ENCODE measurements at regions not wholly inside any gene's neighbourhood (a gene's known extent, or its start where the extent isn't known, plus 50 kb on each side); places are given as distances from the start of the nearest gene placed in this dataset.

DNA sequence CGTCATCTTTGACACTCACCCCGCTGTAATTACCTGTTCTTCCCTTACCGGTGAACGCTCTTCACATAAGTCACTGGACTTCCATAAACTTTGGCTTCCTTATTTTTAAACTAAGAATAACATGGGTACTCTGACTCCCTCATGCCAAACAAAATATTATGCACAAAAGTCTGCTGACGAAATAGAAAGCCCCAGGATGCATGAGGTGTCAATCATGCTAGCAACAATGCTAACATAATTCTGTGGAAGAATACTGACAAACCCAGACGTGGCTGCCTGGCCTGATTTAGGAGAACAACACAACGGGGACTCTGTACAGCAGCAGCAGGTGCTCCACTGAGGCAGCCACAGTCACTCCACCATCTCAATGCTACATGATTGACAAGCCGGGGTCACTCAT lies 137.5 kb downstream of the CCDC71L start:
- WGBS (ENCODE audit: insufficient coverage, insufficient read length): no CpG with 5 or more reads among the region's 8 CpGs

DNA sequence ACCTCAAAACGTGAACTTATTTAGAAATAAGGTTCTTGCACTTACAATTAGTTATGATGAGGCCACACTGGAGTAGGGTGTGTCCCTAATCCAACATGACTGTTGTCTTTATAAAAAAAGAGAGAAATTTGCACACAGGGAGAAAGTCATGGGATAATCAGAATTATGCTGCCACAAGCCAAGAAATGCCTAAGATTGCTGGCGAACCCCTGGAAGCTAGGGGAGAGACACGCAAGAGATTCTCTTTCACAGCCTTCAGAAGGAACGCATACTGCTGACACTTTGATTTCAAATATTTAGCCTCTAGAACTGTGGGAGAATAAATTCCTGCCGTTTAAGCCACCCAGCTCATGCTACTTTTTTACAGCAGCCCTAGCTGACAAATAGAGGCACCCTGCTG lies 138.3 kb downstream of the CCDC71L start:
- no peaks in the 10 kb centered on the region for H3K9me3 ChIP-seq (ENCODE audit: control insufficient read depth, insufficient read depth, low read length)
- no peaks in the 10 kb centered on the region for H3K4me1 ChIP-seq (ENCODE audit: control insufficient read depth, insufficient read depth, low read length)
- DNase-seq (ENCODE audit: low read depth, low spot score): no peak
- H3K36me3 ChIP-seq (ENCODE audit: control insufficient read depth, insufficient read depth, low read length): no peaks in the 10 kb centered on the region
- no CpG with 5 or more reads among the region's 5 CpGs for WGBS (ENCODE audit: insufficient coverage, insufficient read length)
- no peak overlapping the region for H3K27ac ChIP-seq (ENCODE audit: low read length)
- H3K27me3 ChIP-seq (ENCODE audit: control insufficient read depth, insufficient read depth, low read length): no peaks in the 10 kb centered on the region
- no peak overlapping the region for H3K4me3 ChIP-seq (ENCODE audit: low read length)

More for the DNA sequence above, 137.5 kb downstream of the CCDC71L start:
- Histone ChIP-seq H3K4me3 (ENCODE audit: low read length) (no peak overlapping the region), H3K27me3 (ENCODE audit: control insufficient read depth, insufficient read depth, low read length) (no peaks in the 10 kb centered on the region), H3K4me1 (ENCODE audit: control insufficient read depth, insufficient read depth, low read length) (no peaks in the 10 kb centered on the region), H3K36me3 (ENCODE audit: control insufficient read depth, insufficient read depth, low read length) (no peaks in the 10 kb centered on the region), H3K9me3 (ENCODE audit: control insufficient read depth, insufficient read depth, low read length) (no peaks in the 10 kb centered on the region), H3K27ac (ENCODE audit: low read length) (no peak overlapping the region)
- no peak for DNase-seq (ENCODE audit: low read depth, low spot score)

DNA sequence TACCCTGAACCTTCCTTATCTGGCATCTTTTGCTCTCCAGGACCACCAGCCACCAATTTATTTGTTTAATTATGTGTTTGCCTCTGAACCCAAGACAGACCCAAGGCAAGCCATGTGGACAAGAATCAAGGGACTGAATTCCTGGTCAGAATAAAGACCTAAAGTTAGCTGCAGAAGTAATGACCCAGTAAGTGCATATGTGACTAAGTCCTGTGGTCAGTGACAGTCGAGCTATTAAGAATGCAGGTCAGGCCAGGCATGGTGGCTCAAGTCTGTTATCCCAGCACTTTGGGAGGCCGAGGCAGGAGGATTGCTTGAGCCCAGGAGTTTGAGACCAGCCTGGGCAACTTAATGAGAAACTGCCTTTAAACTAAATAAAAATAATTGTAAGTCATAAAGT lies 139.4 kb downstream of the CCDC71L start:
- no peaks in the 10 kb centered on the region for H3K9me3 ChIP-seq (ENCODE audit: control insufficient read depth, insufficient read depth, low read length)
- no peak overlapping the region for H3K27ac ChIP-seq (ENCODE audit: low read length)
- H3K4me3 ChIP-seq (ENCODE audit: low read length): no peak overlapping the region
- H3K27me3 ChIP-seq (ENCODE audit: control insufficient read depth, insufficient read depth, low read length): no peaks in the 10 kb centered on the region
- no peak for DNase-seq (ENCODE audit: low read depth, low spot score)
- no CpG with 5 or more reads among the region's 2 CpGs for WGBS (ENCODE audit: insufficient coverage, insufficient read length)
- no peaks in the 10 kb centered on the region for H3K4me1 ChIP-seq (ENCODE audit: control insufficient read depth, insufficient read depth, low read length)
- no peaks in the 10 kb centered on the region for H3K36me3 ChIP-seq (ENCODE audit: control insufficient read depth, insufficient read depth, low read length)

DNA sequence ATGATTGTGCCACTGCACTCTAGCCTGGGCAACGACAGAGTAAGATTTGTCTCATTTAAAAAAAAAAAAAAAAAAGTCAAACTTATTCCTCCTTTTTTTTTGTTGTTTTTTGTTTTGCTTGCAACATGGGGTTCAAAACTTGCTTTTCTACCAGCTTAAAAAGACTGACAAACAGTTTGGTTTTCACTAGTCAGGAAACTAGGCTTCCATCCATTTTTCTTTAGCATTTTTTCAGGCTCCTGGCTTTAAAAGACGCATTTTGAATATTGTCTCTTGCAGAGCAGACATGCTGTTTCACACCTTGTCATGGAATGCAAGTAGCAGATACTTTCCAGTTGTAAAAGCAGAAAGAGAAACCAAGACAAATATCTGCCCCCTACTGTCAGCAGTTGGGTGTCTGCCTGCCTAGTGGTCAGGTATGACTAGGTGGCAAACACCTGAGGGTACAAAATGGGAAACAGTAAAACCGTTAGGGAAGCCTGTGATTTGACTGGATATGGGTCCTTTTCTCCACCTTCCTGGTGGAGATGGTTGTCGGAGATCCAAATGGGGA lies 139.9 kb downstream of the CCDC71L start:
- no CpG with 5 or more reads among the region's 4 CpGs for whole genome bisulfite sequencing (ENCODE audit: insufficient coverage, insufficient read length)
- Histone ChIP-seq H3K27ac (ENCODE audit: low read length) (no peak overlapping the region), H3K27me3 (ENCODE audit: control insufficient read depth, insufficient read depth, low read length) (no peaks in the 10 kb centered on the region), H3K36me3 (ENCODE audit: control insufficient read depth, insufficient read depth, low read length) (no peaks in the 10 kb centered on the region), H3K9me3 (ENCODE audit: control insufficient read depth, insufficient read depth, low read length) (no peaks in the 10 kb centered on the region), H3K4me1 (ENCODE audit: control insufficient read depth, insufficient read depth, low read length) (no peaks in the 10 kb centered on the region), H3K4me3 (ENCODE audit: low read length) (no peak overlapping the region)
- DNase-seq (ENCODE audit: low read depth, low spot score): no peak

DNA sequence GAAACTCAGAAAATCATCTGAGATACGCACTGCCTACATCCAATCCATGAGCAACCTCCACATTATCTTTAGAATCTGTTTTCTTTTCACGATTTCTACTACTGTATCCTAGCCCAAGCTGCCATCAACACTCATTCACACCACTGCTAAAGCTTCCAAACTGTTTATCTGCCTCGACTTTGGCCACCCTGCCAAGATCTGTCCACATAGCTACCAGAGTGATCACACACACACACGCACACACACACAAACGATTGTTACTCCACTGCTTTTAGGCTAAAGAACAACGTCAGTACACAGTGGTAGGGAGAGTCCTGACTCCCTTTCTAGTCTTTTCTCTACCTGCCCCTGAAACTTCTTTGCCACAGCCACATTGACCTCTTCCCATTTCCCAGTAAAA lies 142.0 kb downstream of the CCDC71L start:
- no peak overlapping the region for H3K4me3 ChIP-seq (ENCODE audit: low read length)
- DNase-seq (ENCODE audit: low read depth, low spot score): no peak
- no peaks in the 10 kb centered on the region for H3K4me1 ChIP-seq (ENCODE audit: control insufficient read depth, insufficient read depth, low read length)
- H3K27ac ChIP-seq (ENCODE audit: low read length): no peak overlapping the region
- H3K36me3 ChIP-seq (ENCODE audit: control insufficient read depth, insufficient read depth, low read length): no peaks in the 10 kb centered on the region
- no peaks in the 10 kb centered on the region for H3K9me3 ChIP-seq (ENCODE audit: control insufficient read depth, insufficient read depth, low read length)
- WGBS (ENCODE audit: insufficient coverage, insufficient read length): no CpG with 5 or more reads among the region's 6 CpGs
- no peaks in the 10 kb centered on the region for H3K27me3 ChIP-seq (ENCODE audit: control insufficient read depth, insufficient read depth, low read length)

DNA sequence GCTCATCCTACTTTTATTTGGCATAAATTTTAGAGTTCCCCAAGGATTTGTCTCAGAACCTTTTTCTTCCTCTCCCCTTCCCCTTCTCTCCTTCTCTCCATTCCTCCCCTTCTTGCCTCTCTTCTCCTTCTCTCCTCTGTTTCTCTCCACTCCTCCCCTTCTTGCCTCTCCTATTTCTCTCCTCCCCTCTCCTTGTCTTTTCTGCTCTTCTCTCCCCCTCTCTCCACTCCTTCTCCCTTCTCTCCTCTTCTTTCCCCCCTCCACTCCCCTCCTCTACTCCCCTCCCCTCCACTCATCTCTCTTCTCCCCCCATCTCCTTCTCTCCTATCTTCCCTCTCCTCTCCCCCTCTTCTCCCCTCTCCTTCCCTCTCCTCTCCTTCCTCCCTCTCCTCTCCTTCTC lies 142.7 kb downstream of the CCDC71L start:
- H3K4me3 ChIP-seq (ENCODE audit: low read length): no peak overlapping the region
- no peaks in the 10 kb centered on the region for H3K4me1 ChIP-seq (ENCODE audit: control insufficient read depth, insufficient read depth, low read length)
- no peak overlapping the region for H3K27ac ChIP-seq (ENCODE audit: low read length)
- no peaks in the 10 kb centered on the region for H3K9me3 ChIP-seq (ENCODE audit: control insufficient read depth, insufficient read depth, low read length)
- no peaks in the 10 kb centered on the region for H3K36me3 ChIP-seq (ENCODE audit: control insufficient read depth, insufficient read depth, low read length)
- no peak for DNase-seq (ENCODE audit: low read depth, low spot score)
- no peaks in the 10 kb centered on the region for H3K27me3 ChIP-seq (ENCODE audit: control insufficient read depth, insufficient read depth, low read length)

DNA sequence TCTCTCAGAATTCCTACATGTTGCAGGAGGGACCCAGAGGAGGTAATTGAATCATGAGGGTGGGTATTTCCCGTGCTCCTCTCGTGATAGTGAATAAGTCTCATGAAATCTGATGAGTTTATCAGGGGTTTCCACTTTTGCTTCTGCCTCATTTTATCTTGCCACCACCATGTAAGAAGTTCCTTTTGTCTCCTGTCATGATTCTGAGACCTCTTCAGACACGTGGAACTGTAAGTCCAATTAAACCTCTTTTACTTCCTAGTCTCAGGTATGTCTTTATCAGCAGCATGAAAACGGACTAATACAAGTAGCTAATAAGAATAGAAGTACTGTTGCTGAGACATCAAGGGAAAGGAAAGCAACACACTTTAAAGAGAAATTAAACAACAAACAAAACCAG lies 143.4 kb downstream of the CCDC71L start:
- Histone ChIP-seq H3K36me3 (ENCODE audit: control insufficient read depth, insufficient read depth, low read length) (no peaks in the 10 kb centered on the region), H3K27me3 (ENCODE audit: control insufficient read depth, insufficient read depth, low read length) (no peaks in the 10 kb centered on the region), H3K4me3 (ENCODE audit: low read length) (no peak overlapping the region), H3K9me3 (ENCODE audit: control insufficient read depth, insufficient read depth, low read length) (no peaks in the 10 kb centered on the region), H3K4me1 (ENCODE audit: control insufficient read depth, insufficient read depth, low read length) (no peaks in the 10 kb centered on the region), H3K27ac (ENCODE audit: low read length) (no peak overlapping the region)
- no peak for DNase-seq (ENCODE audit: low read depth, low spot score)
- WGBS (ENCODE audit: insufficient coverage, insufficient read length): no CpG with 5 or more reads among the region's 4 CpGs

DNA sequence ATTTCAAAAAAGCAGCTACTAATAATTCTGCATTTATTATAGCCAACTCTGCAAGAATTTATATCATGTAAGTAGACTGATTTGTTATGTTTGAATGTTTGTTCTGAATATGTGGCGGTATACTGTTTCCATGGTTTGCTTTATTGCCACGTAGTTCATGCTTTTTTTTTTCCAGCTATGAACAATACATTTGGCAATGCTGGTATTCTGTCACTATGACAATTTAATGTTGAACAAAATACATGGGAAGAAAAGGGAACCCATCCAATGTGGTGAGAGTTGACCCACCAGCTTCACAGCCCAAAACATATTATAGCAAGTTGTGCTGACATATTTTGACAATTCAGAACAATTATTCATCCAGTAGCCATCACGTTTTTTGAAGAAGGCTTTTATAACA lies 145.6 kb downstream of the CCDC71L start:
- no peaks in the 10 kb centered on the region for H3K9me3 ChIP-seq (ENCODE audit: control insufficient read depth, insufficient read depth, low read length)
- H3K27me3 ChIP-seq (ENCODE audit: control insufficient read depth, insufficient read depth, low read length): no peaks in the 10 kb centered on the region
- no peak overlapping the region for H3K27ac ChIP-seq (ENCODE audit: low read length)
- no peaks in the 10 kb centered on the region for H3K4me1 ChIP-seq (ENCODE audit: control insufficient read depth, insufficient read depth, low read length)
- WGBS (ENCODE audit: insufficient coverage, insufficient read length): no CpG with 5 or more reads among the region's 3 CpGs
- no peaks in the 10 kb centered on the region for H3K36me3 ChIP-seq (ENCODE audit: control insufficient read depth, insufficient read depth, low read length)
- H3K4me3 ChIP-seq (ENCODE audit: low read length): no peak overlapping the region
- no peak for DNase-seq (ENCODE audit: low read depth, low spot score)

DNA sequence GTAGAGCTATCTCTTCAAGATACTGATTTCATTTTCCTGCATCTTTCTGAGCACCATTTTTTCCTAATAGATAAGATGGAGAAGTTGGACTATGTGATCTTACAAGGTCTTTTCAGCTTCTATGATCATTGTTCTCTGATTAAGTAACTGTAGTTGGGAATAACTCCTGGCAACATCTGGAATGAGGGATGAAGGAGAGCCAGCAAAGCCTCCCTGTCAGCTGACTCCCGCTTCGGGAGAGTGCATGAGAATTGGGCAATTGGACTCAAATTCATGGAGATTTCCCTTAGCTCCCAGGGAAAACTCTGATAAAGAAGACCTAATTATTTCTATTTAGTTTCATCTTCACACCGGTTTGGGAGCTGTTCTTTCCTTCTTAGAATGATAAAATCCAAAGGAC lies 146.1 kb downstream of the CCDC71L start:
- no peak overlapping the region for H3K4me3 ChIP-seq (ENCODE audit: low read length)
- no peak for DNase-seq (ENCODE audit: low read depth, low spot score)
- no peaks in the 10 kb centered on the region for H3K4me1 ChIP-seq (ENCODE audit: control insufficient read depth, insufficient read depth, low read length)
- H3K27me3 ChIP-seq (ENCODE audit: control insufficient read depth, insufficient read depth, low read length): no peaks in the 10 kb centered on the region
- WGBS (ENCODE audit: insufficient coverage, insufficient read length): no CpG with 5 or more reads among the region's 3 CpGs
- H3K27ac ChIP-seq (ENCODE audit: low read length): no peak overlapping the region
- no peaks in the 10 kb centered on the region for H3K36me3 ChIP-seq (ENCODE audit: control insufficient read depth, insufficient read depth, low read length)
- no peaks in the 10 kb centered on the region for H3K9me3 ChIP-seq (ENCODE audit: control insufficient read depth, insufficient read depth, low read length)

DNA sequence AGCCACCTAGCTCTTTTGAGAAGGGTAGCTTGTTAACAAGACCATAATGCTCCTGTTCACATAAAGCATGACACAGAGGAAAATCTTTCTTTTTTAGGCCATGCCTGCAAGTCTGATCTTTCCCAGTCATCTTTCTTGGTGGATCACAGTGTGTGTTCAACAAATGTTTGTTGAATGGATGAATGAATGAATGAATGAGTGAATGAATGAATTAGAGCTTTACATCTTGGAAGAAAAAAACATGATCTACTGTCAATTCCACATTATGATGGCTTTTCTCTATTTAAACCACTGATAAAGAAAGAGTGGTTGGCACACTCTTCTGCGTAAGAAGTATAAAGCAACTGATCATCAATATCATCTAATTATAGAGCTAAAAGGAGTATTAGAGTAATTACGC lies 148.7 kb downstream of the CCDC71L start:
- no peaks in the 10 kb centered on the region for H3K4me1 ChIP-seq (ENCODE audit: control insufficient read depth, insufficient read depth, low read length)
- H3K9me3 ChIP-seq (ENCODE audit: control insufficient read depth, insufficient read depth, low read length): no peaks in the 10 kb centered on the region
- DNase-seq (ENCODE audit: low read depth, low spot score): no peak
- WGBS (ENCODE audit: insufficient coverage, insufficient read length): no CpG with 5 or more reads among the region's 2 CpGs
- no peak overlapping the region for H3K27ac ChIP-seq (ENCODE audit: low read length)
- no peak overlapping the region for H3K4me3 ChIP-seq (ENCODE audit: low read length)
- no peaks in the 10 kb centered on the region for H3K27me3 ChIP-seq (ENCODE audit: control insufficient read depth, insufficient read depth, low read length)
- no peaks in the 10 kb centered on the region for H3K36me3 ChIP-seq (ENCODE audit: control insufficient read depth, insufficient read depth, low read length)

DNA sequence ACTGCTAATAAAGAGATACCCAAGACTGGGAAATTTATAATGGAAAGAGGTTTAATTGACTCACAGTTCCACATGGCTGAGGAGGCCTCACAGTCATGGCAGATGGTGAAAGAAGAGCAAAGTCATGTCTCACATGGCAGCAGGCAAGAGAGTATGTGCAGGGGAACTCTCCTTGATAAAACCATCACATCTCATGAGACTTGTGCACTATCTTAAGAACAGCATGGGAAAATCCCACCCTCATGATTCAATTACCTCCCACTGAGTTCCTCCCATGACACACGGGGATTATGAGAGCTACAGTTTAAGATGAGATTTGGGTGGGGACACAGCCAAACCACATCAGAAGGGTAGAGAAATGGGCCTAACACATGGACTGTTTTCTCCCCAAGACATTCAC lies 156.3 kb downstream of the CCDC71L start:
- H3K27ac ChIP-seq (ENCODE audit: low read length): no peak overlapping the region
- no peaks in the 10 kb centered on the region for H3K27me3 ChIP-seq (ENCODE audit: control insufficient read depth, insufficient read depth, low read length)
- no peaks in the 10 kb centered on the region for H3K36me3 ChIP-seq (ENCODE audit: control insufficient read depth, insufficient read depth, low read length)
- DNase-seq (ENCODE audit: low read depth, low spot score): no peak
- H3K9me3 ChIP-seq (ENCODE audit: control insufficient read depth, insufficient read depth, low read length): no peaks in the 10 kb centered on the region
- no peaks in the 10 kb centered on the region for H3K4me1 ChIP-seq (ENCODE audit: control insufficient read depth, insufficient read depth, low read length)
- WGBS (ENCODE audit: insufficient coverage, insufficient read length): no CpG with 5 or more reads among the region's 1 CpG
- no peak overlapping the region for H3K4me3 ChIP-seq (ENCODE audit: low read length)

Measured in iPS DF 6.9 (cell line).